HG03175 (cell line): ENCODE measurements at regions not wholly inside any gene's neighbourhood (a gene's known extent, or its start where the extent isn't known, plus 50 kb on each side); places are given as distances from the start of the nearest gene placed in this dataset.

ENCODE experiments used
- ATAC-seq: cut with Tn5 transposase; IDR thresholded peaks from one replicate; pipeline ENCODE4 v1.9.1; 2021; ENCODE audit warnings: mild to moderate bottlenecking, moderate library complexity; ENCODE audit not compliant: unreplicated experiment

DNA sequence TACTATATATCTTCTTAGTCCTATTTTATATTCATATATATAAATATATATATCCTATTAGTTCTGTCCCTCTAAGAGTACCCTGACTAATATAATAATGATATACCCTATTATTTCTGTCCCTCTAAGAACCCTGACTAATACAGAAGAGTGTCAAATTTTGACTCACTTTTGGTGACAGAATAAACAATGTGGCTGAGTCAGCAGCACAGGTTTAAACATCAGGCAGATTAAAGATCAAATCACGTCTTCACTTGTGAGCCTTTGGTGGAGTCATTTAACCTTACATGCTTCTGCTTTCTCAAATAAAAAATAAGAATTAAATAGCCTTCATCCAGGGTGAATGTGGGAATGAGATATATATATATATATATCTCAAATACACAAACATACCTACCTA lies 615.9 kb upstream of the GCFC2 start:
- no peak for ATAC-seq

DNA sequence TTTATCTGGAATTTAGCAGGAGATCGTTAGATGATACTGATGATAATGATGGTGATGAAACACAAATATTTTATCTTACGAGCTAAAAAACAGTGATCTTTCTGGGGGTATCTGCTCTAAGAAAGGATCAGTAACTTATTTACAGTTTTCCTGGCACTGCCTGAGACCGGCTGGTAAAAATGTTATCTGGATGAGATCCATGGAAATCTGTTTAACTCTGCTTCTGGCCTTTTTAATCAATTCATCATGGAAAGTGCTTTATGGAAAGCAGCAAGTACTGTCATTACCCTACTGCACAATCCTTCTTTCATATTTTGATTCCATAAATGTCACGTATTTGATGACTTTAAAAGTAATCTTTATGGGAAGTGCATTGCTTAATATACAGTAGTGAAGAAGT lies 612.7 kb upstream of the GCFC2 start:
- no peak for ATAC-seq

DNA sequence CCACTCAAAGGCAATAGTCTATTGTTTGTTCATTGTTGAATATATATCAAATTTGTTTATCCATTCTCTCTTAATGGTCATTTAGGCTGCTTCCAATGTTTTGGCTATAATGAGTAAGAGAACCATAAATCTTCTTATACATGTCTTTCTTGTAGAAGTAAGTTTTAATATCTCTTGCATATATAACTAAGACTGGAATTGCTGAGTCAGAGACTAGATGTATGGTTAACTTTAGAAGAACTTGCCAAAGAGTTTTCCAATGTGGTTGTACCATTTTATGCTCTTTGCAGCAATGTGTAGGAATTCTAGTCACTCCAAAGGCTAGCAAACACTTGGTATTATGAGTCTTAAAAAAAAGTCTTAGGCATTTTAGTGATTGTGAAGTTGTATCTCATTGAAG lies 610.0 kb upstream of the GCFC2 start:
- ATAC-seq = no peak

GRCh38 chr2:76318848-76319360 lies 608.2 kb upstream of the GCFC2 start:
- no peak for ATAC-seq

- ATAC-seq = no peak
These were observed 606.0 kb upstream of the GCFC2 start for GRCh38 chr2:76316691-76317090.

DNA sequence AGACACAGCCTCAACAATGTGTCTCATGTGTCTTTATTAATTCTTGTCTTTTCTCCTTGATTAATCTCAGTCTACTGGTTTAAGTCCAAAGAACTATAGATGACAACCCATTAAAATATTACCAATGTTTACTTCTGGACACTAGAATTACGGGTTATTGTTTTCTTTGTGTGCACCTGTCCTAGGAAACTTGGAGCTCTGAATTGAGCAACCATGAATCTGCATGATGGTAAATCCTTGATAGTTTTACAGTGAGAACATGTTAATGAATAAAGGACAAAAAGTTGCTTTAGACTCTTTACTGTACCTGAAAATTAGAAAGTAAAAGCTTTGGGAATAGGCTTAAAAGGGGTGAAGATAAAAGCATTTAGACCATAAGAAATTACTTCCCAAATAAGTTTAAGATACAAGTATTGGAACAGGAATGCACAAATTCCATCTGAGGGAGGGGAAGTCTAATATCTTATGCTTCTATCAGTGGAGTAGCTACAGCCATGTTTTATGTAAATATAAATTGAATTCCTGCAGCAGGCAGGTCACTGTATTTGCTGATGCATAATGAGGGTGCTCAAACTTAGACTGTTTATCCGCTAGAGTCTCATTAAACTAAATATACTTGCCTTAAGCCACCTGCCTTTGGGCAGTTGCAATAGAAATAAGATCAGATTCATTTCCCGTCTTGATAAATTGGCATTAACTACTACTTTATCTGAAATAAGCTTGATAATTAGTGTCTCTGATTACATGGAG lies 603.7 kb upstream of the GCFC2 start:
- ATAC-seq = no peak

GRCh38 chr2:76312236-76312635 lies 601.5 kb upstream of the GCFC2 start:
- ATAC-seq = no peak

- no peak for ATAC-seq
These were observed 601.0 kb upstream of the GCFC2 start for GRCh38 chr2:76311728-76312127.

DNA sequence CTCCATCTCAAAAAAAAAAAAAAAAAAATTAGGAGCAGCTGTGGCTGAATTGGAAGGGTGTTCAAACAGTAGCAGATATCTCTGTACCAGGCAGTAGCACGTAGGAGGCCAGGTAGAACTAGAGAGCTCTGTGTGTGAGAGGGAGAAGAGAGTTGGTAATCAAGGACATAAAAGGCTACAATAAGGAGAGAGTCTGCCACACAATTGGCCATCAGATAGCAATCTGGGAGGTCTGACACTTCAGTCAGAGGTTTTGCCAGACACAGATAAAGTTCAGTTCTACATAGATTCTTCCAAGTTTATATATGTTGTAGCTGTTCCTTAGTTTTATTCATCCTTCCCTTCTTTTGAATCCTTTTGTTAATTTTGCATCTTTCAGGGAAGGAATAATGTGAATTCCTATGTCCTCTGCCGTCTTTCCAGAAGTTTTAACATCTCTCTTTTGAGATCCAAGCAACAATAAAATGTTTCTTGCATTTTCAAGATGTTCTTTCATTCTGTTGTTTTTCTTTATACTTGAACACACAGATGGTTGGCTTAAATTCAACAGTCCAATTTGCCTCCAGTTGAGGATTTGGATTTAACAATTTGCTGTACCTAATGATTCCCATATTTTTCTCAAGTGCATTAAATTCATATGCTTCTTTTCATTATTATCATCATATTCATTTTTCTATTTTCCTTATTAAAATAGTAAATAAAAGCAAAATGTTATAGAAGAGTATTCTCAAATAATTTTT lies 600.3 kb upstream of the GCFC2 start:
- no peak for ATAC-seq

DNA sequence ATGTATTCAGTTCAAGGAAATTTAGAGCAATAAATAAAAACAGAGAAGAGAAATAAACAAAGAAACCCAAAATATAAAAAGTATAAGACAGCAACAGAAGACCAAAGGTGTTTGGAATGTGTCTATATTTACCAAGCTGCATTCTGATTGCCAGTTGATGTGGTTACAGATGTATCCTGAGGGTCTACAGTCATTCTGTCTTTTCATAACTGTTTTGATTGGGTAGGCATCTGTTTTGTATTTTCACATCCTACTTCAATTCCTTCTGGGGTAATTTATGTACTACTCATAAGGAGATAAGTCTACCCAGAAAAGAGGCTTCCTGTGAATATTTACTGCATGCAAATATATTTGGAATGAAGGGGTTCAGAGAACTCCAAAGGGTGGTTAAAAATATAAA lies 596.8 kb upstream of the GCFC2 start:
- no peak for ATAC-seq

DNA sequence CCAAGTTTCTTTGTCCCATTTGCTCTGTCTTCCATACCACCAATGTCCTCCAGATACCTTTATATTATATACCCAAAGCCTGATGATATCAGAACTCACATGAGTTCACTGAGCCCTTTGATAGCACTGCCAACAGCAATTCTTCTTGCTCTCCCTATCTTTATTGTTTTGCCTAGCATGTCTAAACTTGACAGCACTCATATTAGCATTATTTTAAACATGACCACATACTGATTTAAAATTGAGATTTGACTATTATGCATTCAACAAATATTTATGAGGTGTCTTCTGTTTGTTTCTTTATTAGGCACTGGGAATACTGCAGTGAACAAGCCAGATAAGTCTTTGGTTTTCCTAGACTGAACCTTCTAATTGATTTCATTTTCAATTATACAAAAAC lies 587.3 kb upstream of the GCFC2 start:
- no peak for ATAC-seq

GRCh38 chr2:76296438-76296837 lies 585.7 kb upstream of the GCFC2 start:
- ATAC-seq = no peak

GRCh38 chr2:76295762-76296161 lies 585.0 kb upstream of the GCFC2 start:
- ATAC-seq = no peak

DNA sequence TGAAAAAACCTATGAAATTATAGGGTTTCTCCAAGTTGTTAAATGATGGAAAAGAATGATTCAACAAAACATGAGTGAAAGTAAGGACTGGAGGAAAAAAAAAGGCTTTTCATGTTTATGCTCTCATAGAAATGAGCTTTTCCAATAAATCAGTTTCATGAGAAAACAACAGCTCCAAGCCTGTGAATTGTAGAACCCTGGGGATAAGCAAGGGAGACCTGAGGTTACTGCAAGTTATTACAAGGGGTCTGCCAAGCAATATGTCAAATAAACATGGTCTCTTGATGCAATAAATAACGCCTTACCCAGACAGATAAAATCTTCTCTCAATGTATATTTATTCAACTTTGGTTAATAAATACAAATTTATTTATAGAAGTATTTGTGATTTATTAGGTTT lies 577.9 kb upstream of the GCFC2 start:
- ATAC-seq = no peak

GRCh38 chr2:76288146-76288545 lies 577.4 kb upstream of the GCFC2 start:
- no peak for ATAC-seq

DNA sequence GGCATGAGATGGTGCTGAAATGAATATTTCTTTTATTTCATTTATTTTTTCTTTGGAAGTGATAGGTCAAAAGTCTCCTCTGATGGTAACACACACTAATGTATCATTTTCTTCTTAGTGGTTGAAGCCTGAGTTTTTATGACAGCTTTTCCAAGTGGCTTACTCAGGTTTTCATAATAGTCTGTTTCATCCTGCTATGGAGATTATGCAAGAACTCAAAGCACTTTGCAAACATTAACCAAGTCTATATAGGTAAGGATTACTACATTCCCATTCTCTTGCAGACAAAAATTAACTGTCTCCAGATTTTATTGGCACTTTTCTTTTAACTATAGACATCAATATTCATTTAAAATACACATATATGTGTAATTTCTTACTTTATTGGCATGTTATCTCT lies 572.6 kb upstream of the GCFC2 start:
- no peak for ATAC-seq

DNA sequence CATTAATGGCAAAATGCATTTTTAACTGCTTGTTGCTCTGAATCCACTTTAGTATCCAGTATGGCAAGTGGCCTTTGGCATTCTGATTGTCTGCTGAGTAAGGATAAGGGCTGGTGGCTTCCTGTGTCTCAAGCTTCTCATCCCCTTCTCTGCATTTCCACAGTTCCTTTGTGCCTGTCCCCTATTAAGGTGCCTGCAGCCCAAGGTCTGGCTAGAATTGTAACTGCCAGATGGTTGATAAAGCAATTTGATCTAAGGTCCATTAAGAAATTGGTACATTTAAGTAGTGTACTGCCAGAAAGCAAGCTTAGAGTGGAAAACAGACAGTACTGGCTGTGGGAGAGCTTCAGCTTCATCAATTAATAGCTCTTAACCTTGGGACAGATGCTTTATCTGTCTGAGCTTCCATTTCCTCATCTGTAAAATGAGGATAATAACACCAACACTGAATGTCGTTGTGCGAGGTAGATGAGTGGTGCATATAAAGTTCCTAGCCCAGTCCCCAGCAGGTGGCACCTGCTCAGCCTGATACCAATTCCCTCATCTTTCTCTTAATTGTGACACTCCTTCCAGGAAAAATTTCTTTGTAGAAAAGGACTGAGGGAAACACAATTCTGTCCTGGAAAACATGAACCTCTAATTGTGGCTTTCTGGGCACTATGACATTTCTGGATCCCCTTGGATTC lies 570.6 kb upstream of the GCFC2 start:
- ATAC-seq = no peak

GRCh38 chr2:76280686-76281085 lies 570.0 kb upstream of the GCFC2 start:
- ATAC-seq = no peak

- no peak for ATAC-seq
These were observed 568.4 kb upstream of the GCFC2 start for GRCh38 chr2:76279142-76279541.

DNA sequence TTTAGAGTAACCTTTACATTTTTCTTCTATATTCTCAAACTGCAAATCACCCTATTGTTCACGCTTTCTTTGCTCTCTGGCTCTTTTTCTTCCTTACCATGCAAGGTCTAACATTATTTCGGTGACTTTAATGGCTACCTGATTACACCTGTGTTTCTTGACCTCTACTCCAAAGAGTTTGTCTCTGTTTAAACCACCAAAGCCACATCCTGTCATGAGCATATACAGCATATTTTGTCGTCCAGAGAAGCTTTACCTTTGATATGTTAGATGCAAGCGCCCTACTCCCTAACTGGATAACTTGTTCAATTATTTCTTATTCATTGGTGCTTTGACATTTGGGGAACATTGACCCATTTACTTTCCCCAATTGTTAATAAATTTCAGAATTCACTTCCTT lies 565.1 kb upstream of the GCFC2 start:
- no peak for ATAC-seq

DNA sequence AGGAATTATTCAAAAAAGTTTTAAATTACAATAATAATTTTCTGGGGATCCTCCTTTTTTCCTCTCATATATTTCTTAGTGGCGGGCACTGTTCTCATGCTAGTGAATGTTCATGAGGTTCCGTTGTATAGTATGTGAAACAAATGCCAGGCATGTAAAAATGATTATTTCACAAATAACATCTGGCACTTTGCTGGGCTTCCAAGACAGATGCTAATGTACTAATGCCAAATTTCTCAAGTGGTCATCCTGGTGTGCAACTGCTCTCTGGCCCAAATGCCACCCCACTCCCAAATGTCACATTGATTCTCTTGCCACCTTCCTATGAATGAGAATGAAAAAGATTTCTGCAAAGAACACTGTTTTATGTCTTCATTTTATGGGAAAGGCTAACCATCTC lies 564.0 kb upstream of the GCFC2 start:
- no peak for ATAC-seq

DNA sequence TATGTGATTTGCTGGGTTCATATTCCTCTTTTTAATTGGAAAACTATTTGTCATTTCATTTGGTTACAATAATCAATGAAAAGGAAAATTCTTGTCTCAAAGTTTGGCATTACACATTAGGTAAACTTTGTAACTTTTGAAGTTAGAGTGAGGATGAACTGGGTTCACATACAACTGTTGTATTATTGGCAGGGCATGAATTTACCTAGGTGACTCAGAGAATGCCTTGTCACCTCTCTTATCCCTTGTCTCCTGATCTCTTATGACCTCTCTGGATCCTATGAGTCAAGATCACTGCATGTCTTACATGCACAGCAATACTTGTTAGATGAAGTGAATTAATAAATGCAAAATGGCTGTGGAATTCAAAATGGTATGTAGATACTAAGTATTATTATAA lies 563.4 kb upstream of the GCFC2 start:
- no peak for ATAC-seq
